Inferior parietal cortex (tissue), 1 donor: ENCODE measurements at regions not wholly inside any gene's neighbourhood (a gene's known extent, or its start where the extent isn't known, plus 50 kb on each side); places are given as distances from the start of the nearest gene placed in this dataset.

Experiments used
- DNase-seq: peaks from one replicate; pipeline ENCODE4 v3.0.0-alpha.2; 2016; ENCODE audit errors: extremely low spot score

GRCh38 chr16:5556158-5556810 is 458.7 kb upstream of the EEF2KMT start:
- DNase-seq, result no peak

- no peak for DNase-seq
Measured at GRCh38 chr16:5551909-5552308, 454.3 kb upstream of the EEF2KMT start.

GRCh38 chr16:5549802-5550201 is 452.2 kb upstream of the EEF2KMT start:
- no peak for DNase-seq

- DNase-seq, result no peak
Measured at GRCh38 chr16:5541356-5541755, 443.8 kb upstream of the EEF2KMT start.

- no peak for DNase-seq
Measured at GRCh38 chr16:5537347-5537746, 439.8 kb upstream of the EEF2KMT start.

GRCh38 chr16:5533321-5533888 is 435.8 kb upstream of the EEF2KMT start:
- DNase-seq, result no peak

- DNase-seq, result no peak
Measured at GRCh38 chr16:5527817-5528216, 430.2 kb upstream of the EEF2KMT start.

GRCh38 chr16:5526826-5527225 is 429.2 kb upstream of the EEF2KMT start:
- no peak for DNase-seq

GRCh38 chr16:5523829-5524228 is 426.2 kb upstream of the EEF2KMT start:
- DNase-seq, result no peak

GRCh38 chr16:5516115-5516514 is 418.5 kb upstream of the EEF2KMT start:
- no peak for DNase-seq

- no peak for DNase-seq
Measured at GRCh38 chr16:5512014-5512413, 414.4 kb upstream of the EEF2KMT start.

- DNase-seq, result no peak
Measured at GRCh38 chr16:5510819-5511370, 413.3 kb upstream of the EEF2KMT start.

GRCh38 chr16:5509794-5510193 is 412.2 kb upstream of the EEF2KMT start:
- no peak for DNase-seq

- no peak for DNase-seq
Measured at GRCh38 chr16:5509336-5509735, 411.7 kb upstream of the EEF2KMT start.

- no peak for DNase-seq
Measured at GRCh38 chr16:5508371-5508770, 410.8 kb upstream of the EEF2KMT start.

- no peak for DNase-seq
Measured at GRCh38 chr16:5506021-5506420, 408.4 kb upstream of the EEF2KMT start.

- no peak for DNase-seq
Measured at GRCh38 chr16:5505091-5505887, 407.7 kb upstream of the EEF2KMT start.

- peak; percentile 50 for DNase-seq
Measured at GRCh38 chr16:5504064-5504781, 406.6 kb upstream of the EEF2KMT start.

GRCh38 chr16:5502944-5503343 is 405.3 kb upstream of the EEF2KMT start:
- no peak for DNase-seq

- DNase-seq, result peak; percentile 53
Measured at GRCh38 chr16:5502467-5502869, 404.9 kb upstream of the EEF2KMT start.

GRCh38 chr16:5500526-5500925 is 402.9 kb upstream of the EEF2KMT start:
- no peak for DNase-seq

- DNase-seq, result no peak
Measured at GRCh38 chr16:5498562-5498961, 401.0 kb upstream of the EEF2KMT start.
